OCI-LY3 (cell line): ENCODE measurements at regions not wholly inside any gene's neighbourhood (a gene's known extent, or its start where the extent isn't known, plus 50 kb on each side); places are given as distances from the start of the nearest gene placed in this dataset.

ENCODE experiments used
- EZH2phosphoT487 ChIP-seq: fragments of 200-600 bp; shearing (Covaris generic); IDR thresholded peaks from 2 replicates; pipeline ENCODE4 v1.6.1; 2018; ENCODE audit warnings: antibody characterized with exemption, mixed run types, low read depth
- TF ChIP-seq, protein P1 (sequence below): fragments of 200-600, 300-600 bp; sonication (generic); IDR thresholded peaks from 2 replicates; pipeline ENCODE4 v1.5.1; 2014; ENCODE audit warnings: antibody characterized with exemption, low read length, low read depth

DNA sequence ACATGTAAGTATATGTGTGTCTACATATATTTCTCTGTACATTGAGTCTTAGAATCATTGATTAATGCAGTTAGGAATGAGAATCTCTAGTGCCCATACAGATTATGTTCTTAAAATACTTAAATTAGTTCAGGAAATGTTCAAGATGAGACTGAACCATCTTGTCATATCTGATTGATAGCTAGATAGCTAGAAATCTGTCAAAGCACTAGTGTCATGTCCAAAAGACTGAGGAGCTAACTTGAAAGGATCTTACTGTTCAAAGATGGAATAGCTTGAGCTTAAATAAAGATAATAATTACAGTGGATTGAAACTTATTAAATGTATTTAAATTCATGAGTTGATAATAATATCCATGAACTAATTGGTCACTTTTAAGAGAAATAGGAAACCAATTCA is 191.7 kb upstream of the TCF21 start:
- TF ChIP-seq, protein P1, sequence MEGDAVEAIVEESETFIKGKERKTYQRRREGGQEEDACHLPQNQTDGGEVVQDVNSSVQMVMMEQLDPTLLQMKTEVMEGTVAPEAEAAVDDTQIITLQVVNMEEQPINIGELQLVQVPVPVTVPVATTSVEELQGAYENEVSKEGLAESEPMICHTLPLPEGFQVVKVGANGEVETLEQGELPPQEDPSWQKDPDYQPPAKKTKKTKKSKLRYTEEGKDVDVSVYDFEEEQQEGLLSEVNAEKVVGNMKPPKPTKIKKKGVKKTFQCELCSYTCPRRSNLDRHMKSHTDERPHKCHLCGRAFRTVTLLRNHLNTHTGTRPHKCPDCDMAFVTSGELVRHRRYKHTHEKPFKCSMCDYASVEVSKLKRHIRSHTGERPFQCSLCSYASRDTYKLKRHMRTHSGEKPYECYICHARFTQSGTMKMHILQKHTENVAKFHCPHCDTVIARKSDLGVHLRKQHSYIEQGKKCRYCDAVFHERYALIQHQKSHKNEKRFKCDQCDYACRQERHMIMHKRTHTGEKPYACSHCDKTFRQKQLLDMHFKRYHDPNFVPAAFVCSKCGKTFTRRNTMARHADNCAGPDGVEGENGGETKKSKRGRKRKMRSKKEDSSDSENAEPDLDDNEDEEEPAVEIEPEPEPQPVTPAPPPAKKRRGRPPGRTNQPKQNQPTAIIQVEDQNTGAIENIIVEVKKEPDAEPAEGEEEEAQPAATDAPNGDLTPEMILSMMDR: no peak
- TF ChIP-seq EZH2phosphoT487: no peak
